UCSD-AML1 (cell line): ENCODE measurements at regions not wholly inside any gene's neighbourhood (a gene's known extent, or its start where the extent isn't known, plus 50 kb on each side); places are given as distances from the start of the nearest gene placed in this dataset.

Experiments used
- DNase-seq: peaks from one replicate; lab custom pipeline; 2025; ENCODE audit not compliant: unreplicated experiment; lab: John Stamatoyannopoulos, UW

GRCh38 chr5:110104726-110105669, 415.3 kb downstream of the MAN2A1 start:
- no peak for DNase-seq

DNA sequence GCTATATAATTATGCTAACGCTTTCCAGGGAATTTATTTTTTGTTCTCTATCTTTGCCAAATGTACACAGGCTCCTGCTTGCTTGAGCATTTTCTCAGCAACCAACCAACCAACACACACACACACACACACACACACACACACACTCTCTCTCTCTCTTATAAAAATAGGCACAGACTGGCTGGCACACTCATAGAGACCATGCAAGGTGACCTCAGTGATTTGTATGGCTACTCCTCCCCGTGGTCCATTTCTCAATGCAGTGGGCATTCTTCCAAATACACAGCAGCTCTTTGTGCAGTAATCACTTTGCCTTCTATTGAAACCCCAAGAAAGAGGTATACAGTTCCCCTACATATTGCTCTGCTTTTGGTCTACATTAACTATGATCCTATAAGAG, 416.0 kb downstream of the MAN2A1 start:
- DNase-seq = no peak

GRCh38 chr5:110106750-110107149, 417.0 kb downstream of the MAN2A1 start:
- DNase-seq = no peak

GRCh38 chr5:110108520-110108919, 418.8 kb downstream of the MAN2A1 start:
- DNase-seq = no peak

DNA sequence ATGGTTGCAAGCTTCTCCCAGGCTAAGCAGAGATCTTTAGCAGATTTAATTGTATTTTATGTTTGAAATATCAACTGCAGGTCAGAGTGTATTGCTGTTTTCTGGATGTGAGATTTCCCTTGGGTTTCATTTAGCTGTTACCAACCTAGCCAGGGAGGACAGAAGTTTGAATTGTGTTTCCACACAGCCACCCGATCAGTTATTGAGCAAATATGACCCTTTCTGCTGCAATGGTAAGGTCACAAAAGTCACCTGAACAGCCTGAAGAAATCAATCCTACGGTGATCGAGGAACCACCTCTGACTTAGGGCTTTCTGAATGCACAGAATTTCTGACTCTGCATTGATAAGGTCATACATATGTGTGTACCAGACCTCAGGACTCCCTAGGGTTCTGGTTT, 419.9 kb downstream of the MAN2A1 start:
- DNase-seq = no peak

DNA sequence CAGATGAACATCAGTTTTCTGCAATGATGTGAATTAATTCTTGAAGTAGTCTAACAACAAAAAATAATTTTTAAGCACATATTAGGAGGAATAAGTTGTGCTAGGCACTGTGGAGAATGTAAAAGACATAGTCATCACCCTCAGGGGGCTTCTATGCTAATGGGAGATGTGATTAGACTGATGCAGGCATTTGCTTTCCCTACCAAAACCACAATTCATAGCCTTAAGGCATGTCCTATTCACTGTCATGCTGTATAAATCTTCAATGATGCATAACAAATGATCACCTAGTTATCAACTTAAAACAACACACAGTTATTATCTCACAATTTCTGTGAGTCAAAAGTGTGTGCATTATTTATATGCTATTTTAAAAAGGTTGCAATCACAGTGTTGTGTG, 422.6 kb downstream of the MAN2A1 start:
- DNase-seq = no peak

GRCh38 chr5:110115503-110115902, 425.8 kb downstream of the MAN2A1 start:
- DNase-seq = no peak

DNA sequence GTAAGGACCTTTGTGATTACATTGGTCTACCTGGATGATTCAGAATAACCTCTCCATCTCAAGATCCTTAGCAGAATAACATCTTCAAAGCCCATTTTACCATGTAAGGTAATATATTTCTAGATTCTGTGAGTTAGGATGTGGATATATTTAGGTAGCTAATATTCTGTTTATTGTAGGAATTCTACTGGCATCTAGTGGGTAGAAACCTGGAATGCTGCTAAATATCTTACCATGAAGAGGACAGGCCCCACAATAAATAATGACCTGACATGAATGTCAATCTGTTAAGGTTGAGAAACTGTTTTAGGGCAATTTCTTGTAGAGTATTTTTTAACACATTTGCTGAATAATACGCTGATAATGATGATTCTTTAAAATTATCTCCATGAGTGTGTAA, 426.8 kb downstream of the MAN2A1 start:
- no peak for DNase-seq

GRCh38 chr5:110134963-110135935, 445.5 kb downstream of the MAN2A1 start:
- no peak for DNase-seq

- no peak for DNase-seq
Observed at GRCh38 chr5:110150199-110150598, 460.5 kb downstream of the MAN2A1 start.

DNA sequence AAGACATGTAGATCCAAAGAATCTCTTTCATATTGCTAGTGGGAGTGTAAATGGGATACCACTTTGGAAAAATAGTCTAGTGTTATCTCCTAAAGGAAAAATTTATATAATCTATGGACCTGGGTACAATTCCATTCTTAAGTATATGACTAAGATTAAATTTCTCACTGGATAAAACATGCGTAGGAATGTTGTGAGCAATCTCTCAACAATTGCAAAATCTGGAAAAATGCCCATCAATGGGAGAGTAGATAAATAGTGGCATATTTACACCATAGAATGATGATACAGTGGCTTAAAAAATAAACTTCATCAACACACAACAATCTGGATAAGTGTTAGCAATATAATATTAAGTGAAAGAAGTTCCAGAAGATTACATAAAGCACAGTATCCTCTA, 469.5 kb downstream of the MAN2A1 start:
- no peak for DNase-seq

GRCh38 chr5:110161162-110161561, 471.4 kb downstream of the MAN2A1 start:
- no peak for DNase-seq

- DNase-seq = no peak
Observed at GRCh38 chr5:110165366-110165765, 475.6 kb downstream of the MAN2A1 start.

- no peak for DNase-seq
Observed at GRCh38 chr5:110167384-110167783, 477.7 kb downstream of the MAN2A1 start.

DNA sequence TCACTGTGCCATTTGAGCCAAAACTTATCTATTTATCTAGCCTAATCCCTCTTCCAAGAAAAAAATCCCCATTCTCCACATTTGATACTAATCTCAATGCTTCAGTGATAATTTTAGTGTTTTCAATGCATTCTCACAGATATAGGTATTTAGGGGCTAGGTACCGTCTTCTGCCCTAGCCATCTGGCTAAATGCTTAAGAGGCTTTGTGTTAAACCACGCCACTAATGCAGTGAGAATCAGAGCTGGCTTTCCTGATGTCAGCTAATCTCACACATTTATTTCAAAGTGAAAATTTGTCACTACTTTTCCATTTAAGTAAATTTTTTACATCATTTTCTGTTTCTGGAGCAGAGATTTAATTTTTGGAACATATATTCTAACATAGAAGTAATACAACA, 479.7 kb downstream of the MAN2A1 start:
- no peak for DNase-seq

DNA sequence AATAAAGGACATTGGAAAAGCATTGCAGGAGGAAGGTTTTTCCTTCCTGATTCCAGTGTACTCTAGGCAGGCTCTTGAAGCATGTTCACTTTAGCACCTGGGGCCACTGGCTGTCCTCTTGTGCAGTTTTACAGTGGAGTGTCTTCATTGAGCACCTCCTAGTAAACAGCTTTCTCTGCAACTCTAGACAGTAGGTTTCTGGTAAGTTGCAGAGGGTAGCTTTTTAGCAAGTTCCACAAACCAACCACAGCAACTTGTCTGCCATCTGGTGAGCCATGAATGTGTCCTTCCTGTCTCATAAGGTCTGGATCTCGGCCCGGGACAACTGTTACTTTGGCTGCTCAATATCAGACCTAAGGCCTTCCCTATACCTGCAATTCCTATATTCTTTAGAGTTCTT, 488.0 kb downstream of the MAN2A1 start:
- DNase-seq = no peak

GRCh38 chr5:110179321-110179720, 489.6 kb downstream of the MAN2A1 start:
- no peak for DNase-seq

GRCh38 chr5:110194191-110194590, 504.5 kb downstream of the MAN2A1 start:
- no peak for DNase-seq

DNA sequence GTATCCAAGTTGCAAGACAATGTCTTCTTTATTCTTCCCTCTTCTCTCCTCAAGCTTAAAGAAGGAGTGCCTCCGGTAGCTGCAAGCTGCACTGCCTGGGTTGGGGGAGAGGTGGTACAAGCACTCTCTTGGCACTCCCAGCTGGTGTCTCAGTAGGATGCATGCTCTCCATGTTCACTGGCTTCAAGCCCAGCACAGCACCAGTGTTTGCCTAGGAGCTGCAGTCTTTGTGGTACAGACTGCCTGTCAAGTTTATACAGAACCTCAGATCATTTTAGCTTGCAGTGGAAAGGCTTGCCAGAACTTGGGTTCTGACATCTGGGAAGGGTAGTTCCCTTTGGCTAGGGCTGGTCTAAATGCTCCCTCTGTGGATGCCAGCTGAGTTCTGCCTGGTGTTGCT, 505.6 kb downstream of the MAN2A1 start:
- no peak for DNase-seq

- no peak for DNase-seq
Observed at GRCh38 chr5:110201791-110202190, 512.1 kb downstream of the MAN2A1 start.

- DNase-seq = no peak
Observed at GRCh38 chr5:110203661-110204060, 513.9 kb downstream of the MAN2A1 start.

GRCh38 chr5:110209401-110209800, 517.1 kb downstream of the TMEM232 start:
- DNase-seq = no peak
